ENCODE measurements at regions not wholly inside any gene's neighbourhood (a gene's known extent, or its start where the extent isn't known, plus 50 kb on each side); places are given as distances from the start of the nearest gene placed in this dataset.
"Not testable (repeated sequence)": the region's sequence is repeated elsewhere in the genome, so short reads cannot be mapped to it uniquely, and the experiment has no call there.

DNA sequence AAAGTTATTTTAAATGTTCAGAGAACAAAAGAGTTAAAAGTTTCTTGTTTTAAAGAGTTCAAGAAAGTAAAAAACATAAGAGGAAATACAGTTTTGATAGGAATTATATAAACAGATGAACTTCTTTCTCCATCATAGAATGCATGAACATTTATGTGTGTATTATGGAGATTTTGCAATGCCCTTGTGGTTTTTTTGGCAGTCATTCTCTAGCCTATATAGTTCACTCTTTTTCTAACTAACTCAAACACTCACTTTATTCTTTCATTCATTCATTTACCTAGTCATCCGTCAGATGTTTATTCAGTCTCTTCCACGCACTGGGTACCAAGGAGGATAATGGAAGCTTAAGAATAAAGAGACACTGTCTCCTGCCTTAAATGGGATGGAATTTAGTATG lies 195.9 kb upstream of the VLDLR start:
- H3K4me3 ChIP-seq (ENCODE audit: low read length) = no peak overlapping the region
- DNase-seq (ENCODE audit: low read depth) = no peak

DNA sequence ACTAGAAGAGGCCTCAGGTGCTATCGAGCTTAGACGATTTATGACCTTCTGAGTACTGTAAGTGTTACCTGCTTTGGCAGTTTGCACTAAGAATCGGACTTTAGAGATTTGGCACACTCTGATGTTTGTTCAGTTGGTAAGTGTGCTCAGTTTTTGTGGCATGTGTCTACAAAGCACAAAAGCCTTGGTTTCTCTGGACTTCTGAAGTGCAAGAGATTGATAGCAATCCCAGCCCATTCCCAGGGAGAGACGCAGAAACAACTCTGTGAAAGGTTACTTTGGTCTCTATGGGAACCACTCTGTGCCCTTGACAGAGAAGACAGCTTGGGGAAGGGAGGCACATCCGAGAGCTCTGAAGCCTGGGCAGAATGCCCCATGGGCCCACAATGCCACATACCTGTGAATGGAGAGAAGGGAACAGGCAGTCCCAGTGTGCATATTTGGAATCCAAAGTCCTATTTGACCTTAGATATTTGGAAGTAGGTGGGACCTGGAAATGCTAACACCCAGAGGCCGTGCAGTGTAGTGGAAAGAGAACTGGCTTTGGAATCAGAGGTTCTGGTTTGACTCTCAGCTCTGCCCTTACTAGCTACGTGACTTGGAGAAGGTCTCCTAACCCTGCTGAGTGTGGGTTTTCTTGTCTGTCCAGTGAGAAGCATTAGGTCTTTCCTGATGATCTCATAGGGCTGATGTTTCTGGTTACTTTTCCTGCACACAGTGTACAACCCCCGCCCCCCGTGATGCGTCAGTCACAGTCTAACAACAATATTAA lies 194.3 kb upstream of the VLDLR start:
- TF ChIP-seq CTCF (conservative IDR thresholded peaks at IDR 0.05; ENCODE audit: low read depth, low read length) = no peak
- DNase-seq (ENCODE audit: low read depth) = no peak
- no peak overlapping the region for H3K4me3 ChIP-seq (ENCODE audit: low read length)

More for the DNA sequence above, 195.9 kb upstream of the VLDLR start:
- TF ChIP-seq CTCF (conservative IDR thresholded peaks at IDR 0.05; ENCODE audit: low read depth, low read length) = no peak

- no peak overlapping the region for H3K4me3 ChIP-seq (ENCODE audit: low read length)
- no peak for DNase-seq (ENCODE audit: low read depth)
- no peak for TF ChIP-seq CTCF (conservative IDR thresholded peaks at IDR 0.05; ENCODE audit: low read depth, low read length)
Measured at GRCh38 chr9:2439957-2440356, 181.6 kb upstream of the VLDLR start.

GRCh38 chr9:2443933-2444332 lies 177.7 kb upstream of the VLDLR start:
- DNase-seq (ENCODE audit: low read depth); H3K4me3 ChIP-seq (ENCODE audit: low read length): not testable (repeated sequence)

- H3K4me3 ChIP-seq (ENCODE audit: low read length) = no peak overlapping the region
- TF ChIP-seq CTCF (conservative IDR thresholded peaks at IDR 0.05; ENCODE audit: low read depth, low read length) = no peak
- DNase-seq (ENCODE audit: low read depth) = no peak
Measured at GRCh38 chr9:2448193-2448738, 173.3 kb upstream of the VLDLR start.

DNA sequence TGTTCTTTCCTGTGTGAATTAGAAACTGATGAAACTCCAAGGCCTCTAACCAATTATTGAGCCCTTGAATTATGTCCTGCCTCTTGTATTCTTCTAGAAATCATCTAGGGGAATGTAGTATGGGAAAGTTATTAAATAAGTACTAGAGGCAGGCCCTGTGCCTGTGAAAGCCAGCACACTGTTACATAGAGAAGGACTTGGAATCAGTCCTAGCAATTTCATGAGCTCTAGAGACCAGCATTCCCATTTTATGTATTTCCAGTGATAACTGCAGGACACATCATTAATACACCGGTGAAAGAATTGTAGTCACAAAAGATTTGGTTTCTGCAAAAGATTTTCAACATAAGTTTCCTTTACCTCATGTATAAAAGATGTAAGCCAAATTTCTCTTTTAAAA lies 168.5 kb upstream of the VLDLR start:
- H3K4me3 ChIP-seq (ENCODE audit: low read length) = no peak overlapping the region
- no peak for DNase-seq (ENCODE audit: low read depth)
- TF ChIP-seq CTCF (conservative IDR thresholded peaks at IDR 0.05; ENCODE audit: low read depth, low read length) = no peak

GRCh38 chr9:2453701-2454100 lies 167.9 kb upstream of the VLDLR start:
- no peak for DNase-seq (ENCODE audit: low read depth)
- TF ChIP-seq CTCF (conservative IDR thresholded peaks at IDR 0.05; ENCODE audit: low read depth, low read length) = no peak
- H3K4me3 ChIP-seq (ENCODE audit: low read length) = no peak overlapping the region
